Fibroblast of pulmonary artery (primary cell): ENCODE measurements at regions not wholly inside any gene's neighbourhood (a gene's known extent, or its start where the extent isn't known, plus 50 kb on each side); places are given as distances from the start of the nearest gene placed in this dataset.

ENCODE experiments used
- DNase-seq: peaks from one replicate; pipeline ENCODE4 v3.0.0-alpha.2; 2010; ENCODE audit warnings: low read depth
- H3K4me3 ChIP-seq: replicated peaks from 2 replicates; pipeline ENCODE4 v1.5.1; 2011; ENCODE audit warnings: low read depth, mild to moderate bottlenecking, control low read depth, low read length, moderate library complexity
- CTCF ChIP-seq: IDR thresholded peaks from 2 replicates; pipeline ENCODE4 v1.5.1; 2011; ENCODE audit warnings: mild to moderate bottlenecking, control low read depth, low read length, inconsistent platforms; ENCODE audit errors: missing control alignments

- DNase-seq, result no peak
- no peak for TF ChIP-seq CTCF
- no peak overlapping the region for H3K4me3 ChIP-seq
These were observed 92.9 kb upstream of the CADPS start for GRCh38 chr3:62968128-62968527.

DNA sequence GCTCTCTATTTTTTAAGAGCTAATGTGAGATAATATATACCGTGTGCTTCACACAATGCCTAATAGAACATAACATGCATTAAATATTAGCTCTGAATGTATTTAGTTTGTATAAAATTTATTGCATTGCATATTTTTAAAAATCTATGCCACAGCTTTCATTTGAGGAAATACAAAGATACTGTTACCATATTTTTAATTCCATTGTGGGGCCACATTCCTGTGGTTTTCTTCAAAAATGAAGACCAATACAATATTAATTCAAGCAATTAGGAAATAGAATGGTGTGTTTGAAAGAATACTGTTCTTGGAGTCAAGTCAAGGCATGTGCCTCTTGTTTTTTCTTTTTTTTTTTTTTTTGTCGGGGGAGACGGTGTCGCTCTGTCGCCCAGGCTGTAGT is 95.4 kb upstream of the CADPS start:
- DNase-seq, result no peak
- no peak for TF ChIP-seq CTCF
- H3K4me3 ChIP-seq, result no peak overlapping the region

DNA sequence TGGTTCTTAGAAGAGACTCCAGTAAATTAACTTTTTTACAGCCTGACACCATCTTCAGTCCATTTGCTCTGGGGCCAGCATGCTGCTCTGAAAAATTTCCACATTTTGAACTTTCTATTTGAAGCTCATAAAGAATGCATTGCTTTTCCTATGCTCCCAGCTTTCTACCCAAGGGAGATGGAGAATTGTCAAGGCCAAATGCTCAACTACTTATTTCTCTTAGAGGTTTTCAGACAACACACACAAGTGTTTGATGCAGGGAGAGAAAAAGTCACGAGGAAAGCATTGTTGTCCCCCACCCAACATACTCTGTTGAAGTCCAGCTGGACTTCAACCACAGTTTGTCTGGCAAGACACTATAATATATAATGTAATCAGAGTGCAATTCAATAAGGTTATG is 100.3 kb upstream of the CADPS start:
- DNase-seq, result no peak
- no peak for TF ChIP-seq CTCF
- no peak overlapping the region for H3K4me3 ChIP-seq

- no peak for DNase-seq
- TF ChIP-seq CTCF, result no peak
- no peak overlapping the region for H3K4me3 ChIP-seq
These were observed 106.7 kb upstream of the CADPS start for GRCh38 chr3:62981962-62982361.

- TF ChIP-seq CTCF, result no peak
- no peak overlapping the region for H3K4me3 ChIP-seq
- DNase-seq, result no peak
These were observed 107.7 kb upstream of the CADPS start for GRCh38 chr3:62982795-62983455.

DNA sequence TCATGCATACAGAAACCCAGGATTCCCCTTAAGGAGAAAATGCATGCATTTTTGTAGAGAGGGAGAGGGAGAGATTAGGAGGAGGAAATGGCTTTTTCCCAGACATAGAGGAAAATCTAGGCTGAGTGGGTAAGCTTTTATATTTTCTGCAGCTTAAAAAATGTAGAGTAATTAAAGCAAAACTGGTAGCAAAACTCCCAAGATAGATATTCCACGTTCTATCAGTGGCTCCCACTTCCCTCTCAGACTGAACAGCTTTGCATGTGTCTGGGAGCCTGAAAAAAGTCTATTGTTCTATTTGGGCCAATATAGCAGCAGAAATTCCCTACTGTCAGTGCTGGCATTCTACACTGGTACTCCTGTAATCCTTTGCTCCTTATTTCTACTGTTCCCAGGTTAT is 110.8 kb upstream of the CADPS start:
- DNase-seq, result no peak
- no peak for TF ChIP-seq CTCF
- no peak overlapping the region for H3K4me3 ChIP-seq

DNA sequence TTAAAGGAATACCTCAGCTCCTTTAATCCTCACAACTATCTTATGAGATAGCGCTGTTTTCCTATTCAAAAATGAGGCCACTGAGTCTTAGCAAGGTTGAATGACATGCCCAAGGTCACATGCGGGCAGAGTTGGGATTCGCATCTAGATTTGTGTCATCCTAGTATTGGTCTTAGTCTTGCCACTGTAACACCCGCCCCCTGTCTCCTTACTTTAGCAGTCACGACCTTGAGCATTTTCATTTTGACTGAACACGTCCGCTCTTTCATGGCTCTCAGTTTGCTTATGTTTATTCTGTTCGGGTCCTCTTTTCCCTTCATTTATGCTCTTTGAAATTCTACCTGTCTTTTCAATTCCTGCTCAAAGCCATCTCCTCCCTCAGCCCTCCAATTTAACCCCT is 112.5 kb upstream of the CADPS start:
- no peak for DNase-seq
- H3K4me3 ChIP-seq, result no peak overlapping the region
- TF ChIP-seq CTCF, result no peak
